Activated effector memory CD4-positive, alpha-beta T cell treated with Interleukin-2 at 50 U/mL for 16 hours (primary cell): ENCODE measurements at regions not wholly inside any gene's neighbourhood (a gene's known extent, or its start where the extent isn't known, plus 50 kb on each side); places are given as distances from the start of the nearest gene placed in this dataset.

ENCODE experiments used
- DNase-seq: peaks from one replicate; pipeline ENCODE4 v3.0.0-alpha.2; 2020

DNA sequence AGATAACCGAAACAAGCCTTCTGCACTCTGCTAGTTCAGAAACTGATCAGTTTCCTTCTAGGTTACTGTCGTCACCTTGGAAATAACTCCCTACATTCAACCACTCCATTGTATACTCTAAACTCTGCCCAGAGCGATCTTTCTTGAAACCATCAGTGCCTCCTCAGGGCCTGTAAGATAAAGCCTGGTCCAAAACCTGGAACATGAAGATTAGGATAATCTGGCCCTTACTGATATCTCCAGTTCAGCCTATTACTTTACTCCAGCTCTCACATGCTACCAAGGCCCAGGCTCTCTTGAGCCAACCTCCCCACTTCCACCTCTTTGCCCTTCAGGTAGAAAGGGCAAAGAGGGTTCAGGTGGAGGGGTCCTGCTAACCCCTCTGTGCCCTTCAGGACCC is 125.3 kb upstream of the RXFP2 start:
- no peak for DNase-seq

DNA sequence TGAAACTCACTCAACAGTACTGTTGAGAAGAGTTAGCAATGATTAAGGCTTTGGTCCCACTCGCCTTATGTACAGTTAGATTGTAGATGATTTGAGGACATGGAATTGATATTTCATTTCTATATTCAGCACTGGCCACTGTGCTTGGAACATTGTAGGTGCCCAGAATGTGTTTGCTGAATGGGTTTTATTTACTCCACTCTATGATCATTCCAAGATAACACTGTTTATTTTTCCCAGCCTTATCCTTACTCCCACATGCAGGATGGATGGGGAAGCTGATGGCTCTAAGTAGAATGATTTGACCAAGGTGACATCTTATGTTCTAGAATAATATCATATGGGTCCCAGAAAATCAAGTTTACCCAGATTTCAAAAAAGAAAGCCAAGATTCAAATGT is 124.6 kb upstream of the RXFP2 start:
- no peak for DNase-seq

- no peak for DNase-seq
Observed at GRCh38 chr13:31625115-31625514, 114.2 kb upstream of the RXFP2 start.

DNA sequence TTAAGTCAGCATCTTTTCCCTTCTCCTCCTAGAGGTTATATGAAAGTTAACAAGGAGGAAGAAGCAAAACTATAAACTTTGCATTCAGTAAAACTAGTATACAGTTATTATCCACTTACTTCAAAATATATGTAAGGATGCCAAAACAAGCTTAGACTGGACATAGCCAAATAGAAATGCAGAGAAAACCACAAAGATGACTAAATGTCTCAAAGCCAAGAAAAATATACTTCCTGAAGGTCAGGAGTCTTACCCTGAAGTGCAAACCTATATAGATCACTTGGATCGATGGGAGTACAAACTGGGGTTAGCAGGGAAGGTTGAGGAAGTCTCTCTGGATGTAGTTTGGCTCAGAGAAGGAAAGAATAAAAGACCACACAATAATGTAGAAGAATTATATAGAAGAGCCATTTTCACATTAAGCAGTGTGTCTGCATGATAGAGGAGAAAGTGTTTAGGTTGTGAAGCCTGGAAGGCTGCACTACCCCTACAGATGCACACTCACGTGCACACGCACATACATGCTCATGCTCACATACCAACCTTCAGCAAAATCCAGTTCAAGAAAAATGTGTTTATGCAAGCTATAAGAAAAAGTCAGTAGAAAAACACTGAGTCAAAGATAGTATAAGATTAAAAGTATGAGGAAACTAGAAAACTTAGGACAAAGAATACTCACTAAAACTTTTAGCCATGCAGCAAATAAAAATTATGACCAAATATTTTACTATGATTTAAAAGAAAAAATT is 112.1 kb upstream of the RXFP2 start:
- DNase-seq = no peak

- DNase-seq = no peak
Observed at GRCh38 chr13:31629085-31629780, 110.1 kb upstream of the RXFP2 start.

GRCh38 chr13:31631071-31631470 is 108.3 kb upstream of the RXFP2 start:
- no peak for DNase-seq

GRCh38 chr13:31631746-31632145 is 107.6 kb upstream of the RXFP2 start:
- no peak for DNase-seq

DNA sequence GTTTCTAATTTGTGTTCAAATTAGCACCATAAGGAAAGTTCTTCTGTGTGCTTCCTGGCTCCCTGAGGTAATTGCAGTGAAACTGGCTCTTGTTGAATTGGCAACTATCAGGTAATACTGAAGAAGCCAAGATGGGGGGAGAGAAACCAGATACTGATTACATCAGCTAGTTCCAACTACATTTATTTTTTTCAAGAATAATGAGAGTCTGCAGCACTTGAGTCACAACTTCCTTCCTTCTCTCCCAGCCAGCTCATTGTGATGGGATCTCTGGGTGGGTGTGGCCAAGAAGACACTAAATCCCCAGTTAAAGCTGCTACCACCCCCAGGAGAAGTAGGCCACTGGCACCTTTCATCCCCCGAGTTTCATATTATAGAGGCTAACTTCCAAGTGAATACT is 100.7 kb upstream of the RXFP2 start:
- DNase-seq = no peak

DNA sequence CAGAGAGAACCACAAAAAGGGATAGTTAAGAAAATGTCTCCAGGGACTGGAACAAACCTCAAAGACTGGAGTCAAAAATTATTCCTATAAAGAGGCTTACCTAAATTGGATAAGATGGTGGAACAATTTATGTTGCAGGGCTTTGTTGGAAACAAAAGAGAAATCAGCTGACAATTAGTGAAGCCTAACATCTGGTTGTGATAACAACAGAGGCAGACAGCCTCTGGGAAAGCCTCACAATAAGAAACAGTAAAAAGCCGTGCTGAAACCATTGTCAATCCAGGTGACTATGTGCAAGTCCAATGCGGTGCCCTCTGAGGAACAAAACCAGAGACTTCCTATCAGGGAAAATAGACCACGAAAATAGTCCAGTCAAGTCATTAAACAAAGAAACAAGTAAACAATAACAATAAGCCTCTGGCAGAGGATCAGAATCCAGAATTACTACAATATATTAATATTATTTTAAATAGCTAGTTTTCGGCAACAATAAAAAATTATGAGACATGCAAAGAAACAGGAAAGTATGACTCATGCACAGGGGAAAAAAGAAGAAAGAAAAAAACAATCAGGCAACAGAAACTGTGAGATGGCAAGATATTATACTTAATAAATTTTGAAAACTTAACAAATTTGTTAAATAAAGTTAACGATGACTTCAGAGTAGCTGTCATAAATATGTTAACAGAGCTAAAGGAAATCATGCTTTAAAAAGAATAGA is 99.7 kb upstream of the RXFP2 start:
- DNase-seq = no peak

GRCh38 chr13:31649766-31650165 is 89.6 kb upstream of the RXFP2 start:
- DNase-seq = no peak

DNA sequence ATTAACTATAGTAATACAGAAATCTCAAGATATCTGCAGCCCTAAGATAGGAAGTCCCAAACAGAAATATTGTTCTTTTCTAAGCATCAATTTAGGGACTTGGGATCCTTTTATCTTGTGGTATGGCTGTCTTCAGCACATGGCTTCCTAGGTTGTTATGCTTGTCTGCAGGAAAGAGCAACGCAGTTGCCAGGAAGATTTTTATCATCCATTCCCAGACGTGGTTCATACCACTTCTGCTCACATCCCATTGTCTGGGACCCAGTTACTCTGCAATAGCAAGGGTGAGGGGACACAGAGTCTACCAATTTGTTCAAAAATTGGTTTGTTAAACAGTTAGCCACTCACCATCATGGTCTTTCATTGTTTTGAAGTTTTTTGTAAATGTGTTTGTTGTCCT is 85.6 kb upstream of the RXFP2 start:
- DNase-seq = no peak

DNA sequence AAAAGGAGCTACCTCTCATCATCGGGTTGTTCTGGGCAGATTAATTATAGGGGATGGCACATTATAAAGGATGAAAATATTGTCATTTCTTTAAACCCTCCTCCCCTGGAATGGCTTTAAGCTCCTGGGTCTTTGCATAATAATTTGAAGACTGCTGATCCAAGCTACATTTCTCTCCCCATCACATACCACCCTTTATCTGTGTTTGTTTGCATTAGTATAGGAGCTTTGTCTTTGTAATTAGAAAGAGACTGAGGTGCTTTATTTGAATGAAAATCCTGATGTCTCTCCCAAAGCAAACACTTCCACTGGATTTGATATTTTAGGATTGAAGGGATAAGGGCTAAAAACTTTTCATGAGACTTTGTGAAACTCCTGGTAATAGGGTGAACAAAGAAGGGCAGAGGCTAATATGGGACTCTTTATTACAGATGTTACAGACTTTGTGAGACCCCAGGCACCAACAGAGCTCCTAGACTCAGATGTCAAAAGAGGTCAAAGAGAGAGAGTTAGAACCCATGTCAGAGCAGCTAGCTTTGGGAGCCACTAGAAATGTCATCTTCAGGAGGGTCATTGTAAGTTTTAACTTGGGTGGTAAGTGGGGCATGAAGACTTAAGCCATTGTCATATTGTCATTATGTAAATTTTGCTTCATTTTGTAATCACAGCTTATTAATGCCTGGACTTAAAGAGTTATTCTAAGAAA is 75.3 kb upstream of the RXFP2 start:
- no peak for DNase-seq

DNA sequence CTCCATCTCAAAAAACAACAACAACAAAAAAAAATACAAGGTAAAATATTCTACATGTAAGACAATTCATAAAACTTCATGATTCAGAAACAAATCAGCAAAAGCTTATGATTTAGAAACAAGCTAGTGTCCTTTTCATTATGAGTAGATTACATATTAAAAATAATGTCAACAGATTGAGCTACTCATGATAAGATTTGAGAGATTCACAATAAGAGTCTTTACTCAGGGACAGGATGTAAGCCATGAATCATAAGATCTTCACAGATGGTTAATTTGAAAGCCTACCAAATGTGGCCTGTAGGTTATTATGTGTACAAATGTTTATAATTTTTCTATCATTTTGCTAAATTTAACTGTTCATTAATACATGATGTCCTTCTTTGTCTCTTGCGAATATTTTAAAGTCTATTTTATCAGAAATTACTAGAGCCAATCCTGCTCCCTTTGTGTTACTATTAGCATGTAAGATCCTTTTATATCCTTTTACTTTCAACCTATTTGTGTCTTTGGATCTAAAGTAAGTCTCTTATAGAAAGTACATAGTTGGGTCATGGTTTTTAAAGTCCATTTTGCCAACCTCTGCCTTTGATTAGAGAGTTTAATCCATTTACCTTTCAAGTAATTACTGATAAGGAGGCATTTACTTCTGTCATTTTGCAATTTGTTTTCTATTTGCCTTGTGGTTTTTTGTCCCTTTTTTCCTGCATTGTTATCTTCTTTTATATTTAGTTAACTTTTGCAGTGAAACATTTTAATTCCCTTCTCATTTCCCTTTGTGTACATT is 68.3 kb upstream of the RXFP2 start:
- no peak for DNase-seq

GRCh38 chr13:31674051-31674450 is 65.3 kb upstream of the RXFP2 start:
- DNase-seq = no peak

GRCh38 chr13:31675440-31675953 is 63.8 kb upstream of the RXFP2 start:
- no peak for DNase-seq

GRCh38 chr13:31681133-31681532 is 58.2 kb upstream of the RXFP2 start:
- no peak for DNase-seq

- no peak for DNase-seq
Observed at GRCh38 chr13:31684466-31684865, 54.9 kb upstream of the RXFP2 start.

DNA sequence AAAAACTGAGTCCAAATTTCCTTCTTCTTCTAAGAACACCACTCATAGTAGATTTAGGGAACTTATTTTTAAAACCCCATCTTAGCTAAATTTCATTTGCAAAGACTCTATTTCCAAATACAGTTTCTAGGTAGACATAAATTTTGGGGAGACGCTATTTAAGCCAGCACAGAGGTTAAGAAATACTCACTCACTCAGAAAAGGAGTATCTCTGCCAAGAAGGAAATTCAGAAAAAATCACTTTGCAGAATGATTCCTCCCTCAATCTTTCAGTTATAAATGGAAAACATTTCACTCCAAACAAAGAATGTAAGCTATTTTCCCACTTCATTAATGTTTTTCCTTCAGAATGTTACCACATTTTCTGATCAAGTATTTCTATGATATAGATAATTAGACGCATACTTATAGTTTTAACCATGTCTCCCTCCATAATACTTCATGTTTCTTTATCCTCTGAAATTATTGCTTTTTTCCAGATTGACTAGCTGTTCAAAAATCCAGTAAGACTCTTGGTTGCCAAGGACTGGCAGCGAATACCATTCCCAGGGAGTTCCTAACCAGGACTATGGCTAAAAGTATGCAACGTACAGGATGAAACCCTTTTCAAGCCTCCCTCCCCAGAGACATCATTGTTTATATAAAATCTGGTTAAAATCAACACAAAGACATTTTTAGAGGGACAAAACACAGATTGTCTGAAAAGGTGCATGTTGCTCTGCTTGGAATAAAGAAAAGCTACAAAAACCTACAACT is 52.5 kb upstream of the RXFP2 start:
- DNase-seq = no peak
